ENCODE measurements at regions not wholly inside any gene's neighbourhood (a gene's known extent, or its start where the extent isn't known, plus 50 kb on each side); places are given as distances from the start of the nearest gene placed in this dataset.

- no peak for DNase-seq (ENCODE audit: low spot score)
Observed at GRCh38 chr1:21347072-21347581, 56.9 kb upstream of the ECE1 start.

GRCh38 chr1:21346365-21347071 lies 56.3 kb upstream of the ECE1 start:
- no peak for DNase-seq (ENCODE audit: low spot score)

GRCh38 chr1:21344750-21345443 lies 54.6 kb upstream of the ECE1 start:
- no peak for DNase-seq (ENCODE audit: low spot score)

- DNase-seq (ENCODE audit: low spot score), result no peak
Observed at GRCh38 chr1:21344098-21344749, 54.0 kb upstream of the ECE1 start.

- DNase-seq (ENCODE audit: low spot score), result no peak
Observed at GRCh38 chr1:21342961-21343838, 52.9 kb upstream of the ECE1 start.

- no peak for DNase-seq (ENCODE audit: low spot score)
Observed at GRCh38 chr1:21341517-21342078, 51.3 kb upstream of the ECE1 start.

GRCh38 chr1:21341022-21341421 lies 50.8 kb upstream of the ECE1 start:
- no peak for DNase-seq (ENCODE audit: low spot score)

- DNase-seq (ENCODE audit: low spot score), result no peak
Observed at GRCh38 chr1:21340230-21340945, 50.1 kb upstream of the ECE1 start.
